Mucosa of descending colon (tissue), 3 donors: ENCODE measurements at regions not wholly inside any gene's neighbourhood (a gene's known extent, or its start where the extent isn't known, plus 50 kb on each side); places are given as distances from the start of the nearest gene placed in this dataset.
"Not testable (repeated sequence)": the region's sequence is repeated elsewhere in the genome, so short reads cannot be mapped to it uniquely, and the experiment has no call there.

Source experiments
- ATAC-seq: fragments of 200-7000 bp; cut with Tn5 transposase; one replicate; pipeline ENCODE4 v1.9.1; 2020; ENCODE audit warnings: mild to moderate bottlenecking, moderate library complexity
- DNase-seq, 3 donors: peaks; one replicate each; pipeline ENCODE4 v3.0.0-alpha.2; 2020
- H3K36me3 ChIP-seq: fragments of 200-600 bp; one replicate; pipeline ENCODE4 v1.8.0; 2021; ENCODE audit warnings: low read depth, mild to moderate bottlenecking
- H3K4me1 ChIP-seq: fragments of 200-600 bp; one replicate; pipeline ENCODE4 v1.8.0; 2021; ENCODE audit warnings: low read depth, mild to moderate bottlenecking
- H3K4me3 ChIP-seq: fragments of 200-600 bp; one replicate; pipeline ENCODE4 v1.8.0; 2021; ENCODE audit warnings: mild to moderate bottlenecking
- H3K9me3 ChIP-seq: fragments of 200-600 bp; one replicate; pipeline ENCODE4 v1.8.0; 2021; ENCODE audit warnings: mild to moderate bottlenecking
- CTCF ChIP-seq: fragments of 200-600 bp; IDR thresholded peaks from one replicate; pipeline ENCODE4 v1.8.0; 2022; ENCODE audit warnings: antibody characterized with exemption, mild to moderate bottlenecking
- intact Hi-C, 2 donors: fragments of 100-400 bp; cut with DNase I in 1 of 2; cut with micrococcal nuclease in 1 of 2; formaldehyde crosslinking; loops; one replicate each; pipeline versions ENCODE4 v1.11.0 to v1.11.1; 2022; cut with DNase I, micrococcal nuclease
- donor health status: DM: no; HTN: no; CAD: no; lungs with moderate emphysema.
- donor health status: DM: no; HTN: no; CAD: no.
- donor health status: DM: no; HTN: yes; CAD: no.

GRCh38 chr14:49092345-49092744, 493.8 kb downstream of the RPS29 start:
- Histone ChIP-seq H3K36me3 (no peaks in the 10 kb centered on the region), H3K9me3 (no peaks in the 10 kb centered on the region), H3K4me3 (no peak overlapping the region), H3K4me1 (no peaks in the 10 kb centered on the region)
- ATAC-seq (no peak), DNase-seq (no peak)
- intact Hi-C loops = no loop called here
- no peak for TF ChIP-seq CTCF

GRCh38 chr14:49089107-49089506, 497.1 kb downstream of the RPS29 start:
- Histone ChIP-seq H3K9me3 (peaks cover 6% of the 10 kb centered on the region), H3K4me1 (no peaks in the 10 kb centered on the region), H3K4me3 (no peak overlapping the region), H3K36me3 (no peaks in the 10 kb centered on the region)
- no peak for TF ChIP-seq CTCF
- ATAC-seq (no peak), DNase-seq (no peak)
- intact Hi-C loops = no loop called here

DNA sequence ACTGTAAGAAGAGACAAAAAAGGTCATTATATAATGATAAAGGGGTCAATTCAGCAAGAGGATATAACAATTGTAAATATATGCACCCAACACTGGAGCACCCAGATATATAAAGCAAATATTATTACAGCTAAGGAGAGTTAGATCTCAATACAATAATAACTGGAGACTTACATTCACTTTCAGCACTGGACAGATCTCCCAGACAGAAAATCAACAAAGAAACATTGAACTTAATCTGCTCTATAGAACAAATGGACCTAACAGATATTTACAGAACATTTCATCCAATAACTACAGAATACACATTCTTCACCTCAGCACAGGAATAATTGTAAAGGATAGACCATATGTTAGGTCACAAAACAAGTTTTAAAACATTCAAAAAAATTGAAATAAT, 512.9 kb downstream of the RPS29 start:
- intact Hi-C loops, H3K36me3 ChIP-seq, H3K4me3 ChIP-seq, H3K4me1 ChIP-seq, H3K9me3 ChIP-seq, ATAC-seq, DNase-seq: not testable (repeated sequence)

DNA sequence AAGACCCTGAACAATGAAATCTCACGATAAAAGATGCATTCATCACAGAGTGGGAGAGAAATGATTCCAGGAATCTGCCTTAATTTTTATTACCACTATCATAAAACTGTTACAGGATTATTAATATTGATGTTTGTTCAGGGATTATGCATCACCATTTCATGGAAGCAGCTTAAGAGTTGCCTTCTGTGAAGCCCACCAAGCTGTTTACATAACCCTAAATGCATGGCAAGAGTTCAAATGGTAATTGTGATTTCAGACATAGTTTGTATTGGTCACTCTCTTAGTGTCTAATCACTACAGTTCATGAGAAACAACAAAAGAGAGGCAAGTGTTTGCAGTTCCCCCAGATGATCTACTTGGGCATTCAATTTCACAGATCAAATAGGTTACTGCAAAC, 527.7 kb downstream of the RPS29 start:
- intact Hi-C loops = no loop called here
- Histone ChIP-seq H3K4me1 (no peaks in the 10 kb centered on the region), H3K4me3 (no peak overlapping the region), H3K9me3 (peaks cover 4% of the 10 kb centered on the region), H3K36me3 (no peaks in the 10 kb centered on the region)
- no peak for TF ChIP-seq CTCF
- DNase-seq (no peak), ATAC-seq (no peak)

- no peaks in the 10 kb centered on the region for H3K36me3 ChIP-seq
Observed at GRCh38 chr14:49057838-49058510, 528.2 kb downstream of the RPS29 start.

DNA sequence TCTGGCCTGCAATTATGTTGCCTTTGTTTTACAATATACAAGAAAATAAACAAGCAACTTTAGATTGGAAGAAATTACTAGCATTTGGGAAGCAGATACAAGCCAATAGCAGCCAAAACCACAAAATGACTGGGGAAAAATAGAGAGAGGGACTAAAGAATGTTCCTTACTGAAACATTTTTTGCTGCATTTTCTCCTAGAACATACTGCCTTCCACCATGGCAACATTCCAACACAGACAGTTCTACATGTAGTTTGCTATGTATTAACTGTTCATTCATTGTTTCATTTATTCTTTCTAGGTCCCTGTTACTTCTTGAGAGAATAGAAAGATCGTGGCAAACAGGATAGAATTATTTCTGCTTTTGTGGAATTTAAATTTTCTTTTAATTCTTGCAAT, 530.2 kb downstream of the RPS29 start:
- no peaks in the 10 kb centered on the region for H3K4me1 ChIP-seq
- no peak for TF ChIP-seq CTCF
- H3K36me3 ChIP-seq = no peaks in the 10 kb centered on the region
- ATAC-seq (no peak), DNase-seq (no peak)
- no peak overlapping the region for H3K4me3 ChIP-seq
- intact Hi-C loops = no loop called here
- H3K9me3 ChIP-seq = peaks cover 4% of the 10 kb centered on the region

More at GRCh38 chr14:49057838-49058510, 528.2 kb downstream of the RPS29 start:
- intact Hi-C loops = no loop called here
- Histone ChIP-seq H3K4me1 (no peaks in the 10 kb centered on the region), H3K9me3 (peaks cover 4% of the 10 kb centered on the region), H3K4me3 (no peak overlapping the region)
- ATAC-seq = no peak
- no peak for TF ChIP-seq CTCF
- DNase-seq = no peak
